ENCODE measurements at regions not wholly inside any gene's neighbourhood (a gene's known extent, or its start where the extent isn't known, plus 50 kb on each side); places are given as distances from the start of the nearest gene placed in this dataset.

DNA sequence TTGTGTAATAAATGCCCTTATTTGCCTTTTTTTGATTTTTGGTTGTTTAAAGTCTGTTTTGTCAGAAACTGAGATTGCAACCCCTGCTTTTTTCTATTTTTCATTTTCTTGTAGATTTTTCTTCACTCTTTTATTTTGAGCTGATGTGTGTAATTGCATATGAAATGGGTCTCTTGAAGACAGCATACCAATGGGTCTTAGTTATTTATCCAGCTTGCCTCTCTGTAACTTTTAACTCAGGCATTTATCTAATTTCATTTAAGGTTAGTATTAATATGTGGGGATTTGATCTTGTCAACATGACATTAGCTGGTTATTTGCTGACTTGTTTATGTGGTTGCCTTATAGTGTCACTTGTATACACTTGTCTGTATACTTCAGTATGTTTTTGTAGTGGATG is 378.0 kb downstream of the CPXCR1 start:
- intact Hi-C loops (cut with micrococcal nuclease): no loop called here
- POLR2A ChIA-PET: no interaction called here

More for the DNA sequence above, 378.0 kb downstream of the CPXCR1 start:
- H3K4me3 Mint-ChIP-seq: no peak overlapping the region
- peaks cover 0 to 19% (median 7%) of the 10 kb centered on the region in 11 donors for H3K9me3 Mint-ChIP-seq
- H3K4me1 ChIP-seq (ENCODE audit: control insufficient read depth in 2 of 2, insufficient read depth in 2 of 2, low read length in 2 of 2): no peaks in the 10 kb centered on the region
- H3K27ac Mint-ChIP-seq: no peak overlapping the region
- H3K27ac ChIP-seq (ENCODE audit: low read depth, low read length): no peak overlapping the region
- no peaks in the 10 kb centered on the region for H3K9me3 ChIP-seq (ENCODE audit: control insufficient read depth in 2 of 3, low read length in 3 of 3)
- no peaks in the 10 kb centered on the region for H3K27me3 ChIP-seq (ENCODE audit: control insufficient read depth in 2 of 2, insufficient read depth in 2 of 2, low read length in 2 of 2)
- no peaks in the 10 kb centered on the region for H3K4me1 Mint-ChIP-seq
- DNase-seq: no peak
- H3K27me3 Mint-ChIP-seq: no peaks in the 10 kb centered on the region
- H3K36me3 ChIP-seq (ENCODE audit: control insufficient read depth in 2 of 3, insufficient read depth in 3 of 3, low read length in 3 of 3): no peaks in the 10 kb centered on the region
- peaks cover 0 to 5% (median 0%) of the 10 kb centered on the region in 5 donors for H3K36me3 Mint-ChIP-seq
- no peak overlapping the region for H3K4me3 ChIP-seq (ENCODE audit: low read length)
- no peak for ATAC-seq
- CTCF ChIA-PET: no interaction called here

All from naive thymus-derived CD4-positive, alpha-beta T cell (primary cell).